ENCODE measurements at regions not wholly inside any gene's neighbourhood (a gene's known extent, or its start where the extent isn't known, plus 50 kb on each side); places are given as distances from the start of the nearest gene placed in this dataset.

DNA sequence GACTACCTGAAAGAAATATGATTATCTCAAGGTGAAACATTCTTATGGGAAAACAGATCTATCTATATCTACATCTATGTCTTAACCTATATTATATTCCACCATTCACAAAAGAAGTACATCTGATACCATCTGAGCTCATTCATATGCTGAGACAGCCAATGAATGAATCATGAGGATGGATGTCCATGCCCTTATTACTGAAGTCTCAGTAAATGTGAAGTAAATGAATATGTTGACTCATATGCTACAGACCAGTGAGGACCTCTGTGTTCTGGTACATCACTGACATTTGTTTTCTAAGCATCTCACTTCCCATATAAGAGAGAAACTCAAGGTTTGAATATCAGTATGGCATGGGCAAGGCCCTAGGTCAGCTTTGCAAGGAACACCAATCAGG lies 311.2 kb upstream of the TMC3 start:
- Mint-ChIP-seq H3K27ac (no peak overlapping the region), H3K4me1 (peaks cover 8% of the 10 kb centered on the region), H3K27me3 (ENCODE audit: low read depth) (no peaks in the 10 kb centered on the region; the same call in 1 of the 2 replicates), H3K9me3 (peaks cover 74% of the 10 kb centered on the region), H3K4me3 (no peak overlapping the region), H3K36me3 (peaks cover 45% of the 10 kb centered on the region)
- CTCF ChIA-PET = no interaction called here
- ATAC-seq (no peak), DNase-seq (ENCODE audit: low spot score) (no peak)
- POLR2A ChIA-PET = no interaction called here
- TF ChIP-seq, protein P1, sequence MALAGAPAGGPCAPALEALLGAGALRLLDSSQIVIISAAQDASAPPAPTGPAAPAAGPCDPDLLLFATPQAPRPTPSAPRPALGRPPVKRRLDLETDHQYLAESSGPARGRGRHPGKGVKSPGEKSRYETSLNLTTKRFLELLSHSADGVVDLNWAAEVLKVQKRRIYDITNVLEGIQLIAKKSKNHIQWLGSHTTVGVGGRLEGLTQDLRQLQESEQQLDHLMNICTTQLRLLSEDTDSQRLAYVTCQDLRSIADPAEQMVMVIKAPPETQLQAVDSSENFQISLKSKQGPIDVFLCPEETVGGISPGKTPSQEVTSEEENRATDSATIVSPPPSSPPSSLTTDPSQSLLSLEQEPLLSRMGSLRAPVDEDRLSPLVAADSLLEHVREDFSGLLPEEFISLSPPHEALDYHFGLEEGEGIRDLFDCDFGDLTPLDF (CRISPR knock-in tag; IDR thresholded peaks at IDR 0.05) = no peak
- TF ChIP-seq ZNF138 (CRISPR knock-in tag; conservative IDR thresholded peaks at IDR 0.05) (no peak), TP53 (CRISPR knock-in tag; IDR thresholded peaks at IDR 0.05) (no peak), SOX15 (CRISPR knock-in tag; IDR thresholded peaks at IDR 0.05) (no peak), RORB (CRISPR knock-in tag; IDR thresholded peaks at IDR 0.05) (no peak), NFYB (CRISPR knock-in tag; conservative IDR thresholded peaks at IDR 0.05; ENCODE audit: low read depth) (no peak)
- TF ChIP-seq, protein P2, sequence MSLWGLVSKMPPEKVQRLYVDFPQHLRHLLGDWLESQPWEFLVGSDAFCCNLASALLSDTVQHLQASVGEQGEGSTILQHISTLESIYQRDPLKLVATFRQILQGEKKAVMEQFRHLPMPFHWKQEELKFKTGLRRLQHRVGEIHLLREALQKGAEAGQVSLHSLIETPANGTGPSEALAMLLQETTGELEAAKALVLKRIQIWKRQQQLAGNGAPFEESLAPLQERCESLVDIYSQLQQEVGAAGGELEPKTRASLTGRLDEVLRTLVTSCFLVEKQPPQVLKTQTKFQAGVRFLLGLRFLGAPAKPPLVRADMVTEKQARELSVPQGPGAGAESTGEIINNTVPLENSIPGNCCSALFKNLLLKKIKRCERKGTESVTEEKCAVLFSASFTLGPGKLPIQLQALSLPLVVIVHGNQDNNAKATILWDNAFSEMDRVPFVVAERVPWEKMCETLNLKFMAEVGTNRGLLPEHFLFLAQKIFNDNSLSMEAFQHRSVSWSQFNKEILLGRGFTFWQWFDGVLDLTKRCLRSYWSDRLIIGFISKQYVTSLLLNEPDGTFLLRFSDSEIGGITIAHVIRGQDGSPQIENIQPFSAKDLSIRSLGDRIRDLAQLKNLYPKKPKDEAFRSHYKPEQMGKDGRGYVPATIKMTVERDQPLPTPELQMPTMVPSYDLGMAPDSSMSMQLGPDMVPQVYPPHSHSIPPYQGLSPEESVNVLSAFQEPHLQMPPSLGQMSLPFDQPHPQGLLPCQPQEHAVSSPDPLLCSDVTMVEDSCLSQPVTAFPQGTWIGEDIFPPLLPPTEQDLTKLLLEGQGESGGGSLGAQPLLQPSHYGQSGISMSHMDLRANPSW (CRISPR knock-in tag; conservative IDR thresholded peaks at IDR 0.05; ENCODE audit: low read depth) = no peak
- TF ChIP-seq, protein P3, sequence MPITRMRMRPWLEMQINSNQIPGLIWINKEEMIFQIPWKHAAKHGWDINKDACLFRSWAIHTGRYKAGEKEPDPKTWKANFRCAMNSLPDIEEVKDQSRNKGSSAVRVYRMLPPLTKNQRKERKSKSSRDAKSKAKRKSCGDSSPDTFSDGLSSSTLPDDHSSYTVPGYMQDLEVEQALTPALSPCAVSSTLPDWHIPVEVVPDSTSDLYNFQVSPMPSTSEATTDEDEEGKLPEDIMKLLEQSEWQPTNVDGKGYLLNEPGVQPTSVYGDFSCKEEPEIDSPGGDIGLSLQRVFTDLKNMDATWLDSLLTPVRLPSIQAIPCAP (CRISPR knock-in tag; IDR thresholded peaks at IDR 0.05) = no peak
- TF ChIP-seq, protein P4, sequence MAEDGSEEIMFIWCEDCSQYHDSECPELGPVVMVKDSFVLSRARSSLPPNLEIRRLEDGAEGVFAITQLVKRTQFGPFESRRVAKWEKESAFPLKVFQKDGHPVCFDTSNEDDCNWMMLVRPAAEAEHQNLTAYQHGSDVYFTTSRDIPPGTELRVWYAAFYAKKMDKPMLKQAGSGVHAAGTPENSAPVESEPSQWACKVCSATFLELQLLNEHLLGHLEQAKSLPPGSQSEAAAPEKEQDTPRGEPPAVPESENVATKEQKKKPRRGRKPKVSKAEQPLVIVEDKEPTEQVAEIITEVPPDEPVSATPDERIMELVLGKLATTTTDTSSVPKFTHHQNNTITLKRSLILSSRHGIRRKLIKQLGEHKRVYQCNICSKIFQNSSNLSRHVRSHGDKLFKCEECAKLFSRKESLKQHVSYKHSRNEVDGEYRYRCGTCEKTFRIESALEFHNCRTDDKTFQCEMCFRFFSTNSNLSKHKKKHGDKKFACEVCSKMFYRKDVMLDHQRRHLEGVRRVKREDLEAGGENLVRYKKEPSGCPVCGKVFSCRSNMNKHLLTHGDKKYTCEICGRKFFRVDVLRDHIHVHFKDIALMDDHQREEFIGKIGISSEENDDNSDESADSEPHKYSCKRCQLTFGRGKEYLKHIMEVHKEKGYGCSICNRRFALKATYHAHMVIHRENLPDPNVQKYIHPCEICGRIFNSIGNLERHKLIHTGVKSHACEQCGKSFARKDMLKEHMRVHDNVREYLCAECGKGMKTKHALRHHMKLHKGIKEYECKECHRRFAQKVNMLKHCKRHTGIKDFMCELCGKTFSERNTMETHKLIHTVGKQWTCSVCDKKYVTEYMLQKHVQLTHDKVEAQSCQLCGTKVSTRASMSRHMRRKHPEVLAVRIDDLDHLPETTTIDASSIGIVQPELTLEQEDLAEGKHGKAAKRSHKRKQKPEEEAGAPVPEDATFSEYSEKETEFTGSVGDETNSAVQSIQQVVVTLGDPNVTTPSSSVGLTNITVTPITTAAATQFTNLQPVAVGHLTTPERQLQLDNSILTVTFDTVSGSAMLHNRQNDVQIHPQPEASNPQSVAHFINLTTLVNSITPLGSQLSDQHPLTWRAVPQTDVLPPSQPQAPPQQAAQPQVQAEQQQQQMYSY (CRISPR knock-in tag; IDR thresholded peaks at IDR 0.05) = no peak

DNA sequence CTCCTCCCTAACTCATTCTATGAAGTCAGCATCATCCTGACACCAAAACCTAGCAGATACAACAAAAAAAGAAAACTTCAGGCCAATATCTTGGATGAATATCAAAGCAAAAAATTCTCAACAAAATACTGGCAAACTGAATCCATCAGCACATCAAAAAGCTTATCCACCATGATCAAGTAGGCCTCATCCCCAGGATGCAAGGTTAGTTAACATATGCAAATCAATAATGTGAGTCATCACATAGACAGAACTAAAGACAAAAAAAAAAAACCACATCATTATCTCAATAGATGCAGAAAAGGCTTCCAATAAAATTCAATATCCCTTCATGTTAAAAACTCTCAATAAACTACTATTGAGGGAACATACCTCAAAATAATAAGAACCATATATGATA lies 306.8 kb upstream of the TMC3 start:
- no peak for ATAC-seq
- Mint-ChIP-seq H3K4me1 (peaks cover 8% of the 10 kb centered on the region), H3K4me3 (no peak overlapping the region)

More for the DNA sequence above, 306.8 kb upstream of the TMC3 start:
- ChIA-PET CTCF (interaction anchor here (0.8 kb wide), 1 partner anchor 132 kb away, joined by 3 read pairs; no protein-coding TSS in a partner anchor), POLR2A (interaction anchor here (0.6 kb wide), 1 partner anchor 1601 kb away, joined by 3 read pairs; no protein-coding TSS in a partner anchor)
- Mint-ChIP-seq H3K27me3 (ENCODE audit: low read depth) (no peaks in the 10 kb centered on the region; the same call in 1 of the 2 replicates), H3K9me3 (peaks cover 55% of the 10 kb centered on the region), H3K27ac (no peak overlapping the region), H3K36me3 (peaks cover 58% of the 10 kb centered on the region)
- TF ChIP-seq, protein P5, sequence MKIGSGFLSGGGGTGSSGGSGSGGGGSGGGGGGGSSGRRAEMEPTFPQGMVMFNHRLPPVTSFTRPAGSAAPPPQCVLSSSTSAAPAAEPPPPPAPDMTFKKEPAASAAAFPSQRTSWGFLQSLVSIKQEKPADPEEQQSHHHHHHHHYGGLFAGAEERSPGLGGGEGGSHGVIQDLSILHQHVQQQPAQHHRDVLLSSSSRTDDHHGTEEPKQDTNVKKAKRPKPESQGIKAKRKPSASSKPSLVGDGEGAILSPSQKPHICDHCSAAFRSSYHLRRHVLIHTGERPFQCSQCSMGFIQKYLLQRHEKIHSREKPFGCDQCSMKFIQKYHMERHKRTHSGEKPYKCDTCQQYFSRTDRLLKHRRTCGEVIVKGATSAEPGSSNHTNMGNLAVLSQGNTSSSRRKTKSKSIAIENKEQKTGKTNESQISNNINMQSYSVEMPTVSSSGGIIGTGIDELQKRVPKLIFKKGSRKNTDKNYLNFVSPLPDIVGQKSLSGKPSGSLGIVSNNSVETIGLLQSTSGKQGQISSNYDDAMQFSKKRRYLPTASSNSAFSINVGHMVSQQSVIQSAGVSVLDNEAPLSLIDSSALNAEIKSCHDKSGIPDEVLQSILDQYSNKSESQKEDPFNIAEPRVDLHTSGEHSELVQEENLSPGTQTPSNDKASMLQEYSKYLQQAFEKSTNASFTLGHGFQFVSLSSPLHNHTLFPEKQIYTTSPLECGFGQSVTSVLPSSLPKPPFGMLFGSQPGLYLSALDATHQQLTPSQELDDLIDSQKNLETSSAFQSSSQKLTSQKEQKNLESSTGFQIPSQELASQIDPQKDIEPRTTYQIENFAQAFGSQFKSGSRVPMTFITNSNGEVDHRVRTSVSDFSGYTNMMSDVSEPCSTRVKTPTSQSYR (CRISPR knock-in tag; IDR thresholded peaks at IDR 0.05) = no peak
- DNase-seq (ENCODE audit: low spot score) = no peak
